ENCODE measurements at regions not wholly inside any gene's neighbourhood (a gene's known extent, or its start where the extent isn't known, plus 50 kb on each side); places are given as distances from the start of the nearest gene placed in this dataset.
A peak's percentile ranks its signal among the peaks of the same experiment; 100 is the strongest.
"Not testable (repeated sequence)": the region's sequence is repeated elsewhere in the genome, so short reads cannot be mapped to it uniquely, and the experiment has no call there.

- DNase-seq (ENCODE audit: low read depth): no peak
- no peak overlapping the region for H3K4me3 ChIP-seq (ENCODE audit: low read depth, low read length)
- no peak for TF ChIP-seq CTCF (conservative IDR thresholded peaks at IDR 0.05; ENCODE audit: low read depth, low read length)
These were observed 663.9 kb downstream of the DOK5 start for GRCh38 chr20:55139173-55139765.

GRCh38 chr20:55135923-55136322 is 660.5 kb downstream of the DOK5 start:
- no peak for TF ChIP-seq CTCF (conservative IDR thresholded peaks at IDR 0.05; ENCODE audit: low read depth, low read length)
- no peak for DNase-seq (ENCODE audit: low read depth)

GRCh38 chr20:55132523-55132922 is 657.1 kb downstream of the DOK5 start:
- no peak for TF ChIP-seq CTCF (conservative IDR thresholded peaks at IDR 0.05; ENCODE audit: low read depth, low read length)
- no peak for DNase-seq (ENCODE audit: low read depth)
- no peak overlapping the region for H3K4me3 ChIP-seq (ENCODE audit: low read depth, low read length)

More at GRCh38 chr20:55135923-55136322, 660.5 kb downstream of the DOK5 start:
- H3K4me3 ChIP-seq (ENCODE audit: low read depth, low read length): no peak overlapping the region

GRCh38 chr20:55117577-55117976 is 642.2 kb downstream of the DOK5 start:
- peak; percentile 23 for DNase-seq (ENCODE audit: low read depth)
- H3K4me3 ChIP-seq (ENCODE audit: low read depth, low read length): not testable (repeated sequence)

GRCh38 chr20:55116598-55116997 is 641.2 kb downstream of the DOK5 start:
- DNase-seq (ENCODE audit: low read depth): no peak
- H3K4me3 ChIP-seq (ENCODE audit: low read depth, low read length): no peak overlapping the region
- no peak for TF ChIP-seq CTCF (conservative IDR thresholded peaks at IDR 0.05; ENCODE audit: low read depth, low read length)

- H3K4me3 ChIP-seq (ENCODE audit: low read depth, low read length): no peak overlapping the region
- DNase-seq (ENCODE audit: low read depth): no peak
- no peak for TF ChIP-seq CTCF (conservative IDR thresholded peaks at IDR 0.05; ENCODE audit: low read depth, low read length)
These were observed 627.8 kb downstream of the DOK5 start for GRCh38 chr20:55103188-55103587.

- no peak for DNase-seq (ENCODE audit: low read depth)
- H3K4me3 ChIP-seq (ENCODE audit: low read depth, low read length): no peak overlapping the region
- no peak for TF ChIP-seq CTCF (conservative IDR thresholded peaks at IDR 0.05; ENCODE audit: low read depth, low read length)
These were observed 623.9 kb downstream of the DOK5 start for GRCh38 chr20:55099251-55099650.

Data from epithelial cell of proximal tubule (primary cell).